CD8-positive, alpha-beta memory T cell (primary cell): ENCODE measurements at regions not wholly inside any gene's neighbourhood (a gene's known extent, or its start where the extent isn't known, plus 50 kb on each side); places are given as distances from the start of the nearest gene placed in this dataset.
A peak's percentile ranks its signal among the peaks of the same experiment; 100 is the strongest.
"Not testable (repeated sequence)": the region's sequence is repeated elsewhere in the genome, so short reads cannot be mapped to it uniquely, and the experiment has no call there.

Experiments used
- CTCF ChIA-PET: fragments of 350-600 bp; sonication (Branson Sonifier 250); formaldehyde crosslinking; loops from one replicate; lab custom pipeline; 2021; ENCODE audit warnings: antibody characterized with exemption; lab: Charles Lee
- POLR2A ChIA-PET: fragments of 350-600 bp; sonication (Branson Sonifier 250); formaldehyde crosslinking; loops from one replicate; lab custom pipeline; 2021; ENCODE audit warnings: antibody characterized with exemption; lab: Charles Lee
- DNase-seq, 5 donors: peaks; one replicate each; pipeline versions ENCODE4 v3.0.0 to v3.0.0-alpha.2; 2020 to 2022; ENCODE audit warnings: mixed read lengths in 1 of 5
- H3K27ac ChIP-seq: one replicate; pipeline ENCODE4 v1.7.0; 2013; ENCODE audit warnings: low read depth, mild to moderate bottlenecking, low read length, moderate library complexity
- H3K27me3 ChIP-seq: 2 replicates; pipeline ENCODE4 v1.7.0; 2013; ENCODE audit warnings: low read length, mild to moderate bottlenecking; ENCODE audit not compliant: insufficient read depth, poor library complexity, severe bottlenecking
- H3K36me3 ChIP-seq: 2 replicates; pipeline ENCODE4 v1.7.0; 2013; ENCODE audit warnings: mild to moderate bottlenecking, low read length, moderate library complexity; ENCODE audit not compliant: insufficient read depth
- H3K4me1 ChIP-seq: 2 replicates; pipeline ENCODE4 v1.7.0; 2013; ENCODE audit warnings: mild to moderate bottlenecking, low read length, moderate library complexity; ENCODE audit not compliant: insufficient read depth
- H3K4me3 ChIP-seq: 2 replicates; pipeline ENCODE4 v1.7.0; 2013; ENCODE audit warnings: mild to moderate bottlenecking, low read length
- H3K9me3 ChIP-seq: 2 replicates; pipeline ENCODE4 v1.7.0; 2013; ENCODE audit warnings: mild to moderate bottlenecking, low read length
- H3K27ac Mint-ChIP-seq, 8 donors: one replicate each; pipeline ENCODE4 v1.8.0; 2020 to 2021; ENCODE audit warnings: mixed read lengths in 8 of 8, mild to moderate bottlenecking in 6 of 8, inconsistent platforms in 3 of 8, moderate library complexity in 3 of 8
- H3K27me3 Mint-ChIP-seq, 2 donors: one replicate each; pipeline ENCODE4 v1.8.0; 2020 to 2021; ENCODE audit warnings: mixed read lengths in 2 of 2, mild to moderate bottlenecking in 1 of 2, moderate library complexity in 1 of 2
- H3K36me3 Mint-ChIP-seq, 3 donors: one replicate each; pipeline ENCODE4 v1.8.0; 2020 to 2021; ENCODE audit warnings: mixed read lengths in 3 of 3, inconsistent platforms in 1 of 3, mild to moderate bottlenecking in 1 of 3
- H3K4me1 Mint-ChIP-seq, 3 donors: one replicate each; pipeline ENCODE4 v1.8.0; 2020 to 2021; ENCODE audit warnings: mixed read lengths in 3 of 3, inconsistent platforms in 1 of 3, mild to moderate bottlenecking in 1 of 3
- H3K4me3 Mint-ChIP-seq, 7 donors: one replicate each; pipeline ENCODE4 v1.8.0; 2020 to 2021; ENCODE audit warnings: mixed read lengths in 7 of 7, mild to moderate bottlenecking in 6 of 7, moderate library complexity in 4 of 7, inconsistent platforms in 2 of 7
- H3K9me3 Mint-ChIP-seq, 5 donors: one replicate each; pipeline ENCODE4 v1.8.0; 2020 to 2022; ENCODE audit warnings: mixed read lengths in 5 of 5, mild to moderate bottlenecking in 3 of 5, moderate library complexity in 2 of 5, inconsistent platforms in 1 of 5

DNA sequence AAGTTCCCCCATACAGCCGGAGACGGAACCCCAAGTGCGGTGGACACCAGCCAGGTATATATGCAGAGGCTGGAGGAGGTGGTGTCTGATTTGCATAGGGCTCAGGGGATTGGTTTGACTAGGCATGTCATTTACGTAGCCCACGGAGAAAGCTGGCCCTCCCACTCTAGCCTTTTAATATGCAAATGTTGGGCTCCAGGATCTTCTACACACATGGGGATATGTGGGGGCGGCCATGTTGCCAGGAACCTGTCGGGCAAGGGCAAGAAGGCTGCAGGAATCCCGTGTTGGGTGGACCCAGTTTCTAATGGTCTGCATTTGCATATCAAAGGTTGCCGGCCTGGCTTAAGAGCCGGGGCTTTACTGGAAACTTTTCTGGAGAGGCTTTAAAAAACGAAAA is 57.4 kb downstream of the FTHL17 start:
- H3K4me3 ChIP-seq, H3K9me3 Mint-ChIP-seq, DNase-seq, CTCF ChIA-PET, H3K9me3 ChIP-seq, H3K4me3 Mint-ChIP-seq, H3K36me3 ChIP-seq, POLR2A ChIA-PET, H3K27ac Mint-ChIP-seq, H3K4me1 ChIP-seq, H3K27ac ChIP-seq, H3K27me3 ChIP-seq, H3K27me3 Mint-ChIP-seq, H3K36me3 Mint-ChIP-seq, H3K4me1 Mint-ChIP-seq: not testable (repeated sequence)

DNA sequence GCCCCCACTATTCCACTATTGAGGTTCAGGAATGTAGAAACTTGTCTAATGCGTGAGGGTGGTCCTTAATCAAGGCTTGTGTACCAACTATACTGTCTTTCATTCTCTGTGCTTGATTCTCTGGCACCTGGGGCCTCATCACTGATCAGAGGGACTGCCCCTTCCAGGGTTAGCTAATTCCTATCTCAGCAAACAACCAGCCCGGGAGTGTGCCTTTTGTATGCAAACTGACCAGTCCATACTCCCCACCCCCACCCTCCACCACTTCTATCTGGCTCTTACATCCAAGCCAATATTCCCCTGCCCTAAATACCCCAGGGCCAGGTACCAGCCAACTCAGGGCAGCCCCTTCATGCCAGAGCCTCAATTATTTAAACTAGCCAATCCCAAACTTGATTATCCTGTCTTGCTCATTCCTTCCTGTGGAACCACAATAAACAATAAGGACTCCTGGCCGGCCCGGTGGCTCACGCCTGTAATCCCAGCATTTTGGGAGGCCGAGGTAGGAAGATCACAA is 59.3 kb downstream of the FTHL17 start:
- POLR2A ChIA-PET = no interaction called here
- CTCF ChIA-PET = no interaction called here
- Mint-ChIP-seq H3K36me3 (no peaks in the 10 kb centered on the region), H3K27ac (no peak overlapping the region), H3K4me3 (no peak overlapping the region), H3K4me1 (no peaks in the 10 kb centered on the region), H3K9me3 (no peaks in the 10 kb centered on the region), H3K27me3 (peaks cover 0 to 3% of the 10 kb centered on the region in 2 donors)
- Histone ChIP-seq H3K36me3 (no peaks in the 10 kb centered on the region), H3K4me1 (no peaks in the 10 kb centered on the region), H3K4me3 (no peak overlapping the region), H3K27ac (no peak overlapping the region), H3K27me3 (no peaks in the 10 kb centered on the region), H3K9me3 (no peaks in the 10 kb centered on the region)
- no peak for DNase-seq

DNA sequence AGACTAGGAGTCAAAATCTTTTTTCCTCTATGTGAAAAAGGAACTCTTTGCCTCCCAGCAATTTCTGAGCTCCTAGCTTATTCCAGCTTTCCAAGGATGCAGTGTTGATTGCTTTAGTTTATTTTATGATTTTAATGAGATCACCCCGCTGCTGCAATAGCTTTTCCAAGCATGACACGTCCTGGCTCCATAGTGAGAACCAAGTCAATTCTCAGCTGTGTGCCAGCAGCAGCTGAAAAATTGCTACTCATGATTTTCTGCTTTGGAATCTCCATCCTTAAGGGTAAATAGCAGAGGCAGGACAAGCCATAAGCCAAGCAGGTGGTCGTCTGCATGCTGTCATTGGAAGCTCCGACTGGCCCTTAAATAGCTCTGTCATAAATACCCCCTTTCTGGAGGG is 64.5 kb downstream of the FTHL17 start:
- H3K36me3 Mint-ChIP-seq = no peaks in the 10 kb centered on the region
- no peaks in the 10 kb centered on the region for H3K4me1 Mint-ChIP-seq
- H3K36me3 ChIP-seq = no peaks in the 10 kb centered on the region
- H3K9me3 Mint-ChIP-seq = peaks cover 0 to 3% (median 0%) of the 10 kb centered on the region in 5 donors
- H3K27ac ChIP-seq = no peak overlapping the region
- no peak overlapping the region for H3K4me3 ChIP-seq
- ChIA-PET CTCF (no interaction called here), POLR2A (no interaction called here)
- no peak overlapping the region for H3K27ac Mint-ChIP-seq
- H3K27me3 ChIP-seq = no peaks in the 10 kb centered on the region
- H3K4me1 ChIP-seq = no peaks in the 10 kb centered on the region
- no peak overlapping the region for H3K4me3 Mint-ChIP-seq
- peaks cover 2 to 3% of the 10 kb centered on the region in 2 donors for H3K27me3 Mint-ChIP-seq
- no peak for DNase-seq
- no peaks in the 10 kb centered on the region for H3K9me3 ChIP-seq

DNA sequence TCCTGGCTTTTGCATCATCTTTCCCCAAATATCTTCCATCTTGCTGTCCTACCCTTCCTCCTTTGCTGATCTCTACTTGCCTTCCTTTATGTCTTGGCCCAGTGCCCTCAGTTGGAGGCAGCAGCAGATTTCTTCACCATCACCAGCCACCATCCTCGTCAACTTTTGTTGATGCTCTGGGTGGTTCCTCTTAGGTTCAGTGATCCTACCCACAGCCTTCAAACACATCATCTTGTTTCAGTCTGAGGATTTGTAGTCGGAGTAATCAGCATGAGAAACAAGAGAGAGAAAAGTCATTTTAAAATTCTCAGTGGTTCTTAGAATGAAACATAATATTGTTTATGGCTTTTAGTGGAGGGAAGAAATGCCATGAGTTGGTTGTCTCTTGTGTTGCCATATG is 65.8 kb downstream of the FTHL17 start:
- H3K4me1 Mint-ChIP-seq = no peaks in the 10 kb centered on the region
- Histone ChIP-seq H3K4me3 (no peak overlapping the region), H3K4me1 (no peaks in the 10 kb centered on the region), H3K27me3 (no peaks in the 10 kb centered on the region), H3K27ac (no peak overlapping the region), H3K36me3 (no peaks in the 10 kb centered on the region), H3K9me3 (no peaks in the 10 kb centered on the region)
- ChIA-PET POLR2A (no interaction called here), CTCF (no interaction called here)
- no peak for DNase-seq
- H3K4me3 Mint-ChIP-seq = no peak overlapping the region
- H3K27ac Mint-ChIP-seq = no peak overlapping the region
- no peaks in the 10 kb centered on the region for H3K36me3 Mint-ChIP-seq
- peaks cover 2 to 3% of the 10 kb centered on the region in 2 donors for H3K27me3 Mint-ChIP-seq
- peaks cover 0 to 3% (median 0%) of the 10 kb centered on the region in 5 donors for H3K9me3 Mint-ChIP-seq

DNA sequence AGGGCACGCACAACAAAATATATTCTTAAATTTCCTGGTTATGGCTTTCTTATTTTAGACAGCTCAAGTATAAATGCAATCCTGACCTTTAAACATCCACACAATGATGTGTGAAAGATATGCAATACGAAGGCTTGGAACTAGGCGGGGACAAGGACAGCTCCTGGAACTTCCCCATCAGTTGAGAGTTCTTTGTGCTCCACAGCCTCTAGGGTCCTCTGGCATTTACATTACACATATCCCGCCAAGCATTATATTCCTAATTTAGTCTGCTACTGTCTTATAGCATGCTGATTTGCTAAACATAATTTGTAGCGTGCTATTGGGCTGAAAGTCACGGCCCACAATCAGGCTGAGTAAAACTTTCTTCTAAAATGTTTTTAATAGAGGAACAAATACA is 74.4 kb downstream of the FTHL17 start:
- H3K9me3 ChIP-seq = no peaks in the 10 kb centered on the region
- no peak for DNase-seq
- H3K4me3 ChIP-seq = no peak overlapping the region
- Mint-ChIP-seq H3K4me1 (peaks cover 0 to 11% (median 1%) of the 10 kb centered on the region in 3 donors), H3K9me3 (peaks cover 0 to 8% (median 0%) of the 10 kb centered on the region in 5 donors), H3K36me3 (no peaks in the 10 kb centered on the region), H3K27ac (no peak overlapping the region), H3K27me3 (peaks cover 3 to 13% of the 10 kb centered on the region in 2 donors), H3K4me3 (no peak overlapping the region)
- POLR2A ChIA-PET = no interaction called here
- H3K36me3 ChIP-seq = no peaks in the 10 kb centered on the region
- H3K27ac ChIP-seq = no peak overlapping the region
- CTCF ChIA-PET = no interaction called here
- H3K27me3 ChIP-seq = no peaks in the 10 kb centered on the region
- no peaks in the 10 kb centered on the region for H3K4me1 ChIP-seq

DNA sequence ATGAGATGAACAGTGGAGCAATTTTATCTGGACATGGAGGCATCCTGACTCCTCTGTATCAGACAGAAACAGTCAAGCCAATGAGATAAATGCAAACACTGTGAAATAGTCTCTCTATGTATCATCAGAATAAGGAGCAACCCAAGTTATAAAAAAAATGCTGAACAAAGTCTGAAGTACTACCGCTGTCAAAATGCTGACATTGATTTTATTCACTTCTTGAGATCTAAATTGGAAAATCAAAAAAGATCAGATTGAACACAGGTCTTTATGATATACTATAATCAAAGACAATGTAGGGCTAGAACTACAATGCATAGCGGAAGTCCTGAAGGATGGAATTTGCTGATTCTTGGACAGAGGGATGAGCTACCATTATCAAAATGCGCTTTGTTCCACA is 76.1 kb downstream of the FTHL17 start:
- peaks cover 0 to 8% (median 0%) of the 10 kb centered on the region in 5 donors for H3K9me3 Mint-ChIP-seq
- ChIA-PET POLR2A (no interaction called here), CTCF (no interaction called here)

DNA sequence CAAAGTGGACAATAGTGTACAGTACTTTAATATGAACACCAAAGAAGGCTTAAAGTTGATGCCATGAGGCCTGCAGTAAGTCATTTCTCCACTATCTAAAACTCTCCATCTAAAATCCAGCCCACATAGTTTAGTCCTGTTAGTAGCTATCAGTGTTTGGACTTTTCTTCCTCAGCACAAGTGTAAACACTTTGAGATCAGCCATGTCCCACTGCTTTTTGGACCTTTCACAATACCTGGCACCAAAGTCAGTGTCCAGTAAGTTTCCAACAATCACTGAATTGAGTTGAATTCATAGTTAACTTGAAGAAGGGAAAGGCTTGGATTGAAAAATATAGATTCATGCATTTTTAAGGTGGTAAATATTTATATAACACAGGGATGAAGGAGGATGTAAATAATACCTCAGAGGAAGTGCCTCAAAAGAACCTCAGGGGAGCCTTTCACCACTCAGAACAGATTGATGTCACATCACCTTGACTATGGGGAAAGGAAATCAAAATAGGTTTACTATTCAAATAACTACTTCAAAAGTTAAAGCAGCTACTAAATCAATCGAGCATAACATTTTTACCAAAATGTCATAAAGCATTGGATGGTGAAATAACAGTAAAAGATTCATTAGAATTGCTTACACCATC is 76.7 kb downstream of the FTHL17 start:
- Mint-ChIP-seq H3K27me3 (peaks cover 3 to 14% of the 10 kb centered on the region in 2 donors), H3K9me3 (peaks cover 0 to 8% (median 0%) of the 10 kb centered on the region in 5 donors), H3K4me1 (peaks cover 0 to 14% (median 4%) of the 10 kb centered on the region in 3 donors), H3K36me3 (no peaks in the 10 kb centered on the region), H3K27ac (peak overlapping the region in 3 of 8 donors; percentile 64 to 89 (median 74)), H3K4me3 (no peak overlapping the region)
- Histone ChIP-seq H3K27me3 (no peaks in the 10 kb centered on the region), H3K9me3 (no peaks in the 10 kb centered on the region), H3K4me3 (no peak overlapping the region), H3K36me3 (no peaks in the 10 kb centered on the region), H3K27ac (no peak overlapping the region), H3K4me1 (no peaks in the 10 kb centered on the region)
- CTCF ChIA-PET = no interaction called here
- DNase-seq = no peak
- POLR2A ChIA-PET = no interaction called here

More for the DNA sequence above, 76.1 kb downstream of the FTHL17 start:
- DNase-seq = no peak
- Histone ChIP-seq H3K27me3 (no peaks in the 10 kb centered on the region), H3K4me1 (no peaks in the 10 kb centered on the region), H3K4me3 (no peak overlapping the region), H3K27ac (no peak overlapping the region), H3K9me3 (no peaks in the 10 kb centered on the region), H3K36me3 (no peaks in the 10 kb centered on the region)
- Mint-ChIP-seq H3K36me3 (no peaks in the 10 kb centered on the region), H3K4me3 (no peak overlapping the region), H3K27ac (peak overlapping the region in 1 of 8 donors; percentile 71), H3K4me1 (peaks cover 0 to 14% (median 4%) of the 10 kb centered on the region in 3 donors), H3K27me3 (peaks cover 3 to 16% of the 10 kb centered on the region in 2 donors)

DNA sequence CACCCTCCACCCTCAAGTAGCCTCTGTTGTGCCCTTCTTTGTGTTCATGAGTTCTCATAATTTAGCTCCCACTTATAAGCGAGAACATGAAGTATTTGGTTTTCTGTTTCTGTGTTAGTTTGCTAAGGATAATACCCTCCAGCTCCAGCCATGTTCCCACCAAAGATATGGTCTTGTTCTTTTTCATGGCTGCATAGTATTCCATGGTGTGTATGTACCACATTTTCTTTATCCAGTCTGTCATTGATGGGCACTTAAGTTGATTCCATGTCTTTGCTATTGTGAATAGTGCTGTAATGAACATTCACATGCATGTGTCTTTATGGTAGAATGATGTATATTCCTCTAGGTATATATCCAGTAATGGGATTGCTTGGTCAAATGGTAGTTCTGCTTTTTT is 77.8 kb downstream of the FTHL17 start:
- Mint-ChIP-seq H3K27me3 (peaks cover 3 to 12% of the 10 kb centered on the region in 2 donors), H3K4me1 (peaks cover 0 to 14% (median 4%) of the 10 kb centered on the region in 3 donors), H3K27ac (peak overlapping the region in 1 of 8 donors; percentile 16)
- H3K27ac ChIP-seq, H3K36me3 Mint-ChIP-seq, H3K4me3 Mint-ChIP-seq, H3K9me3 ChIP-seq, POLR2A ChIA-PET, H3K4me1 ChIP-seq, H3K4me3 ChIP-seq, H3K9me3 Mint-ChIP-seq, H3K36me3 ChIP-seq, CTCF ChIA-PET, DNase-seq, H3K27me3 ChIP-seq: not testable (repeated sequence)
